DOHH2 (cell line): ENCODE measurements at regions not wholly inside any gene's neighbourhood (a gene's known extent, or its start where the extent isn't known, plus 50 kb on each side); places are given as distances from the start of the nearest gene placed in this dataset.

Experiments used
- H3F3A ChIP-seq: fragments of 200-600 bp; sonication (generic), shearing (Covaris generic); 2 replicates; pipeline ENCODE4 v1.6.0; 2016; ENCODE audit warnings: antibody characterized with exemption, mild to moderate bottlenecking; ENCODE audit not compliant: control insufficient read depth, insufficient read depth
- H3K27ac ChIP-seq: fragments of 200-600 bp; sonication (generic); 2 replicates; pipeline ENCODE4 v1.5.1; 2014; ENCODE audit warnings: low read depth, mild to moderate bottlenecking, low read length, moderate library complexity
- H3K27me3 ChIP-seq: fragments of 200-600 bp; sonication (generic); 2 replicates; pipeline ENCODE4 v1.6.1; 2014; ENCODE audit warnings: mild to moderate bottlenecking, low read length, mixed read lengths; ENCODE audit not compliant: control insufficient read depth
- H3K36me3 ChIP-seq: fragments of 200-600 bp; sonication (generic); 2 replicates; pipeline ENCODE4 v1.6.1; 2014; ENCODE audit warnings: mild to moderate bottlenecking, low read length, moderate library complexity, mixed read lengths; ENCODE audit not compliant: control insufficient read depth
- H3K4me1 ChIP-seq: fragments of 200-600 bp; sonication (generic); 2 replicates; pipeline ENCODE4 v1.6.1; 2014; ENCODE audit warnings: mild to moderate bottlenecking, low read length, mixed read lengths; ENCODE audit not compliant: control insufficient read depth
- H3K4me2 ChIP-seq: fragments of 200-600 bp; sonication (generic); 2 replicates; pipeline ENCODE4 v1.6.0; 2014; ENCODE audit warnings: mild to moderate bottlenecking, low read length, moderate library complexity
- H3K4me3 ChIP-seq: fragments of 200-600 bp; sonication (generic); 2 replicates; pipeline ENCODE4 v1.5.1; 2014; ENCODE audit warnings: mild to moderate bottlenecking, low read length, mixed read lengths
- H3K79me2 ChIP-seq: fragments of 200-600 bp; sonication (generic); 2 replicates; pipeline ENCODE4 v1.6.1; 2014; ENCODE audit warnings: mild to moderate bottlenecking, low read length, mixed read lengths; ENCODE audit not compliant: control insufficient read depth
- H3K9me2 ChIP-seq: fragments of 200-600 bp; sonication (generic); replicated peaks from 2 replicates; pipeline ENCODE4 v1.6.1; 2014; ENCODE audit warnings: mild to moderate bottlenecking, low read length, mixed read lengths; ENCODE audit not compliant: control insufficient read depth
- H3K9me3 ChIP-seq: fragments of 200-600 bp; sonication (generic); 2 replicates; pipeline ENCODE4 v1.6.1; 2014; ENCODE audit warnings: antibody characterized with exemption, low read length, mixed read lengths; ENCODE audit not compliant: control insufficient read depth, insufficient read depth
- H4K20me1 ChIP-seq: fragments of 200-600 bp; sonication (generic); 2 replicates; pipeline ENCODE4 v1.6.0; 2014; ENCODE audit warnings: low read depth, mild to moderate bottlenecking, antibody characterized with exemption, low read length, moderate library complexity; ENCODE audit not compliant: control insufficient read depth, insufficient read depth
- CTCF ChIP-seq: fragments of 200-600 bp; sonication (generic); IDR thresholded peaks from one replicate; pipeline ENCODE4 v1.5.1; 2014; ENCODE audit warnings: antibody characterized with exemption, mild to moderate bottlenecking, low read depth, low read length; ENCODE audit not compliant: poor library complexity, severe bottlenecking
- EZH2phosphoT487 ChIP-seq: fragments of 200-600 bp; sonication (generic); IDR thresholded peaks from 2 replicates; pipeline ENCODE4 v1.6.1; 2017; ENCODE audit warnings: borderline replicate concordance, mild to moderate bottlenecking, antibody characterized with exemption, low read length, moderate library complexity, mixed read lengths

- Histone ChIP-seq H3K4me2 (no peak overlapping the region), H3F3A (no peaks in the 10 kb centered on the region), H3K4me3 (no peak overlapping the region), H3K4me1 (peaks cover 9% of the 10 kb centered on the region), H3K27me3 (no peaks in the 10 kb centered on the region), H3K9me3 (no peaks in the 10 kb centered on the region), H3K79me2 (no peaks in the 10 kb centered on the region), H3K9me2 (no peaks in the 10 kb centered on the region), H4K20me1 (no peaks in the 10 kb centered on the region), H3K27ac (no peak overlapping the region), H3K36me3 (no peaks in the 10 kb centered on the region)
- TF ChIP-seq EZH2phosphoT487 (no peak), CTCF (no peak)
Observed at GRCh38 chr11:95456714-95457491, 225.9 kb upstream of the SESN3 start.

GRCh38 chr11:95455228-95455970, 224.4 kb upstream of the SESN3 start:
- Histone ChIP-seq H3K4me2 (no peak overlapping the region), H3K9me3 (no peaks in the 10 kb centered on the region), H3K27me3 (no peaks in the 10 kb centered on the region), H3K4me1 (no peaks in the 10 kb centered on the region), H3K4me3 (no peak overlapping the region), H3K36me3 (no peaks in the 10 kb centered on the region), H3K27ac (no peak overlapping the region), H3K9me2 (no peaks in the 10 kb centered on the region), H3F3A (no peaks in the 10 kb centered on the region), H3K79me2 (no peaks in the 10 kb centered on the region), H4K20me1 (no peaks in the 10 kb centered on the region)
- TF ChIP-seq EZH2phosphoT487: no peak
- TF ChIP-seq CTCF: no peak

- TF ChIP-seq EZH2phosphoT487 (no peak), CTCF (no peak)
- Histone ChIP-seq H3K27ac (no peak overlapping the region), H3K9me3 (no peaks in the 10 kb centered on the region), H3K4me2 (no peak overlapping the region), H3F3A (no peaks in the 10 kb centered on the region), H4K20me1 (no peaks in the 10 kb centered on the region), H3K79me2 (no peaks in the 10 kb centered on the region), H3K27me3 (no peaks in the 10 kb centered on the region), H3K36me3 (no peaks in the 10 kb centered on the region), H3K4me1 (no peaks in the 10 kb centered on the region), H3K4me3 (no peak overlapping the region), H3K9me2 (no peaks in the 10 kb centered on the region)
Observed at GRCh38 chr11:95453616-95454171, 222.7 kb upstream of the SESN3 start.
